GM21529 (cell line): ENCODE measurements at regions not wholly inside any gene's neighbourhood (a gene's known extent, or its start where the extent isn't known, plus 50 kb on each side); places are given as distances from the start of the nearest gene placed in this dataset.
"Not testable (repeated sequence)": the region's sequence is repeated elsewhere in the genome, so short reads cannot be mapped to it uniquely, and the experiment has no call there.

Source experiments
- ATAC-seq: cut with Tn5 transposase; IDR thresholded peaks from one replicate; pipeline ENCODE4 v1.9.1; 2021; ENCODE audit not compliant: unreplicated experiment

- no peak for ATAC-seq
Measured at GRCh38 chr10:4278186-4278585, 493.2 kb upstream of the KLF6 start.

GRCh38 chr10:4276151-4276550 lies 491.1 kb upstream of the KLF6 start:
- no peak for ATAC-seq

GRCh38 chr10:4274671-4275070 lies 489.7 kb upstream of the KLF6 start:
- not testable (repeated sequence) for ATAC-seq

- ATAC-seq, result no peak
Measured at GRCh38 chr10:4271193-4271592, 486.2 kb upstream of the KLF6 start.

- ATAC-seq, result no peak
Measured at GRCh38 chr10:4270116-4270515, 485.1 kb upstream of the KLF6 start.

- ATAC-seq, result not testable (repeated sequence)
Measured at GRCh38 chr10:4268490-4268889, 483.5 kb upstream of the KLF6 start.

GRCh38 chr10:4267086-4267773 lies 482.2 kb upstream of the KLF6 start:
- ATAC-seq, result no peak

GRCh38 chr10:4266416-4267085 lies 481.5 kb upstream of the KLF6 start:
- ATAC-seq, result no peak

GRCh38 chr10:4265964-4266363 lies 481.0 kb upstream of the KLF6 start:
- ATAC-seq, result no peak

GRCh38 chr10:4264209-4264865 lies 479.3 kb upstream of the KLF6 start:
- ATAC-seq, result no peak

GRCh38 chr10:4263601-4263921 lies 478.6 kb upstream of the KLF6 start:
- ATAC-seq, result no peak

- ATAC-seq, result no peak
Measured at GRCh38 chr10:4262870-4263600, 478.0 kb upstream of the KLF6 start.

- no peak for ATAC-seq
Measured at GRCh38 chr10:4262449-4262848, 477.4 kb upstream of the KLF6 start.

- ATAC-seq, result no peak
Measured at GRCh38 chr10:4260483-4261124, 475.6 kb upstream of the KLF6 start.

- ATAC-seq, result no peak
Measured at GRCh38 chr10:4257939-4258465, 473.0 kb upstream of the KLF6 start.

- ATAC-seq, result no peak
Measured at GRCh38 chr10:4256971-4257370, 472.0 kb upstream of the KLF6 start.

- ATAC-seq, result no peak
Measured at GRCh38 chr10:4255751-4256150, 470.7 kb upstream of the KLF6 start.

GRCh38 chr10:4254101-4254994 lies 469.3 kb upstream of the KLF6 start:
- ATAC-seq, result no peak

- ATAC-seq, result no peak
Measured at GRCh38 chr10:4252701-4253100, 467.7 kb upstream of the KLF6 start.

GRCh38 chr10:4250587-4250887 lies 465.5 kb upstream of the KLF6 start:
- peak; percentile 75 for ATAC-seq
